Endothelial cell of umbilical vein (primary cell): ENCODE measurements at regions not wholly inside any gene's neighbourhood (a gene's known extent, or its start where the extent isn't known, plus 50 kb on each side); places are given as distances from the start of the nearest gene placed in this dataset.

ENCODE experiments used
- BruUV-seq: library from RNA; stranded (reverse); fragments of 400-500 nt; replicated peaks from 2 replicates; lab custom pipeline; 2021; lab: Mats Ljungman, UMichigan
- CTCF ChIA-PET: fragments of 300-600, 350-600 bp; sonication (Branson Sonifier 250); formaldehyde crosslinking; loops from one replicate; lab custom pipeline; 2021; ENCODE audit warnings: antibody characterized with exemption, inconsistent platforms; lab: Charles Lee
- POLR2A ChIA-PET: fragments of 300-600, 350-600 bp; sonication (Branson Sonifier 250); formaldehyde crosslinking; loops from one replicate; lab custom pipeline; 2021; ENCODE audit warnings: antibody characterized with exemption, inconsistent platforms; lab: Charles Lee
- DNase-seq: peaks from one replicate; pipeline ENCODE4 v3.0.0-alpha.2; 2011; ENCODE audit warnings: low read depth, low spot score
- FAIRE-seq: peaks from 2 replicates; lab custom pipeline; 2011; peaks lifted over from hg19 to GRCh38; lab: Jason Lieb, UNC
- H2AFZ ChIP-seq: 2 replicates; pipeline ENCODE4 v1.6.0; 2012; ENCODE audit warnings: low read depth, low read length, control low read depth, inconsistent platforms
- H3K27ac ChIP-seq: 2 replicates; pipeline ENCODE4 v1.5.1; 2011; ENCODE audit warnings: low read depth, mild to moderate bottlenecking, control low read depth, low read length, moderate library complexity; ENCODE audit not compliant: insufficient read depth
- H3K27me3 ChIP-seq, 2 experiments: 2 replicates each; pipeline versions ENCODE4 v1.6.0 to v1.6.1; 2011; ENCODE audit warnings: low read length in 2 of 2, mixed read lengths in 1 of 2; ENCODE audit not compliant: control insufficient read depth in 2 of 2, insufficient read depth in 2 of 2
- H3K36me3 ChIP-seq, 2 experiments: 2 replicates in 1 of 2; 3 replicates in 1 of 2; pipeline ENCODE4 v1.5.1; 2011; ENCODE audit warnings: low read length in 2 of 2, mild to moderate bottlenecking in 1 of 2, moderate library complexity in 1 of 2; ENCODE audit not compliant: control insufficient read depth in 2 of 2, insufficient read depth in 2 of 2; ENCODE audit errors: extremely low read depth in 1 of 2
- H3K4me1 ChIP-seq: 3 replicates; pipeline ENCODE4 v1.5.1; 2011; ENCODE audit warnings: mild to moderate bottlenecking, low read length; ENCODE audit not compliant: control insufficient read depth, insufficient read depth; ENCODE audit errors: extremely low read depth
- H3K4me2 ChIP-seq: 2 replicates; pipeline ENCODE4 v1.6.1; 2011; ENCODE audit warnings: low read length, control low read depth, mixed read lengths; ENCODE audit not compliant: insufficient read depth
- H3K4me3 ChIP-seq, 3 experiments: fragments of 200-600 bp in 1 of 3; sonication (generic), shearing (Covaris generic) in 1 of 3; replicated peaks in 1 of 3; 2 replicates each; pipeline ENCODE4 v1.5.1; 2011 to 2016; ENCODE audit warnings: control low read depth in 3 of 3, low read length in 3 of 3, mild to moderate bottlenecking in 2 of 3, inconsistent platforms in 1 of 3, low read depth in 1 of 3, moderate library complexity in 1 of 3; ENCODE audit not compliant: insufficient read depth in 1 of 3
- H3K79me2 ChIP-seq: 2 replicates; pipeline ENCODE4 v1.6.0; 2012; ENCODE audit warnings: low read length, inconsistent platforms; ENCODE audit not compliant: control insufficient read depth, insufficient read depth
- H3K9ac ChIP-seq: replicated peaks from 2 replicates; pipeline ENCODE3; 2011; ENCODE audit warnings: low read length, control low read depth; ENCODE audit not compliant: insufficient read depth; ENCODE audit errors: extremely low read depth
- H3K9me1 ChIP-seq: replicated peaks from 3 replicates; pipeline ENCODE4 v1.6.0; 2011; ENCODE audit warnings: mild to moderate bottlenecking, low read length; ENCODE audit not compliant: control insufficient read depth, insufficient read depth; ENCODE audit errors: extremely low read depth
- H3K9me3 ChIP-seq: replicated peaks from 2 replicates; pipeline ENCODE4 v1.5.1; 2012; ENCODE audit warnings: low read length, inconsistent platforms; ENCODE audit not compliant: control insufficient read depth, insufficient read depth
- H4K20me1 ChIP-seq: replicated peaks from 2 replicates; pipeline ENCODE3; 2011; ENCODE audit warnings: mild to moderate bottlenecking, low read length; ENCODE audit not compliant: control insufficient read depth, insufficient read depth; ENCODE audit errors: extremely low read depth
- EZH2 ChIP-seq: IDR thresholded peaks from 2 replicates; pipeline ENCODE4 v1.6.1; 2012; ENCODE audit warnings: borderline replicate concordance, low read depth, mild to moderate bottlenecking, moderate library complexity, low read length, inconsistent platforms; ENCODE audit not compliant: severe bottlenecking
- FOS ChIP-seq: IDR thresholded peaks from 2 replicates; pipeline ENCODE4 v1.6.1; 2011; ENCODE audit warnings: mild to moderate bottlenecking, low read length, moderate library complexity, borderline replicate concordance; ENCODE audit not compliant: insufficient read depth
- GATA2 ChIP-seq: IDR thresholded peaks from 2 replicates; pipeline ENCODE4 v1.7.0; 2011; ENCODE audit warnings: low read depth, mild to moderate bottlenecking, moderate library complexity, mixed read lengths, low read length; ENCODE audit not compliant: insufficient read length, insufficient read depth
- JUN ChIP-seq: IDR thresholded peaks from 2 replicates; pipeline ENCODE4 v1.6.1; 2011; ENCODE audit warnings: borderline replicate concordance, low read depth; ENCODE audit not compliant: insufficient read length, insufficient read depth
- MYC ChIP-seq: IDR thresholded peaks from one replicate; pipeline ENCODE4 v1.6.1; 2011; ENCODE audit warnings: mild to moderate bottlenecking, low read depth, low read length
- POLR2A ChIP-seq: IDR thresholded peaks from 2 replicates; pipeline ENCODE4 v1.6.1; 2012; ENCODE audit warnings: low read depth, mild to moderate bottlenecking, control low read depth, low read length
- POLR2AphosphoS5 ChIP-seq: IDR thresholded peaks from 2 replicates; pipeline ENCODE4 v1.6.1; 2012; ENCODE audit warnings: low read depth, mild to moderate bottlenecking, control low read depth, low read length, moderate library complexity; ENCODE audit not compliant: insufficient read depth
- dilution Hi-C: fragments of 300-500 bp; cut with MboI; formaldehyde crosslinking; loops from one replicate; pipeline ENCODE4 v1.15.0; 2019; ENCODE audit warnings: low sequenced_read_pairs; ENCODE audit not compliant: extremely low pct_ligation_motif_present
- intact Hi-C: fragments of 100-400 bp; cut with micrococcal nuclease; formaldehyde crosslinking; loops from one replicate; pipeline ENCODE4 v1.10.0; 2022
- TF ChIP-seq, protein P1 (sequence below): IDR thresholded peaks from 2 replicates; pipeline ENCODE4 v1.6.1; 2011; ENCODE audit not compliant: insufficient read depth, insufficient read length
- TF ChIP-seq, protein P2 (sequence below), 2 donors: IDR thresholded peaks; 1 replicate in 1 of 2; 2 replicates in 1 of 2; pipeline ENCODE4 v1.5.1; 2011; ENCODE audit warnings: low read length in 2 of 2, mild to moderate bottlenecking in 2 of 2, moderate library complexity in 2 of 2, control low read depth in 1 of 2, inconsistent platforms in 1 of 2, low read depth in 1 of 2; ENCODE audit not compliant: insufficient read depth in 1 of 2; ENCODE audit errors: extremely low read depth in 1 of 2

DNA sequence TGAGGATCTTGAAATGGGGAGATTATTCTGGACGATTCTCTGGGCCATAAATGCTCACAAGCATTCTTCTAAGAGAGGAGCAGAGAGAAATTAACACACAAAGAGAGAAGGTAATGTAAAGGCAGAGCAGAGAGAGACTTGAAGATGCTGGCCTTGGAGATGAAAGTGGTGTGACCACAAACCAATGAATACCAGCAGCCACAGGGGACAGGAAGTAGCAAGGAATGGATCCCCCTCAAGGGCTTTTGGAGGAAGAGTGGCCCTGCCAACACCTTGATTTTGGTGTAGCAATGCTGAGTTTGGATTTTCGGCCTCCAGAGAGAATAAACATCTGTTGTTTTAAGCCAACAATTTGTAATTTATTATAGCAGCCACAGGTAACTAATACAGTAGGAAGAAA, 1155.6 kb downstream of the TYW1 start:
- Histone ChIP-seq H2AFZ (no peak overlapping the region), H3K4me3 (no peak overlapping the region), H3K36me3 (no peaks in the 10 kb centered on the region), H3K27ac (no peak overlapping the region), H3K27me3 (no peaks in the 10 kb centered on the region), H4K20me1 (no peaks in the 10 kb centered on the region), H3K9me1 (no peaks in the 10 kb centered on the region), H3K9ac (no peak overlapping the region), H3K9me3 (peaks cover 2% of the 10 kb centered on the region), H3K4me2 (no peak overlapping the region), H3K79me2 (no peaks in the 10 kb centered on the region), H3K4me1 (no peaks in the 10 kb centered on the region)
- FAIRE-seq (no peak), DNase-seq (no peak)
- ChIA-PET POLR2A (no interaction called here), CTCF (no interaction called here)
- dilution Hi-C loops, result no loop called here
- TF ChIP-seq POLR2A (no peak), MYC (no peak), EZH2 (no peak), JUN (no peak), POLR2AphosphoS5 (no peak), GATA2 (no peak), FOS (no peak)
- TF ChIP-seq, protein P1, sequence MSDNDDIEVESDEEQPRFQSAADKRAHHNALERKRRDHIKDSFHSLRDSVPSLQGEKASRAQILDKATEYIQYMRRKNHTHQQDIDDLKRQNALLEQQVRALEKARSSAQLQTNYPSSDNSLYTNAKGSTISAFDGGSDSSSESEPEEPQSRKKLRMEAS, result no peak
- TF ChIP-seq, protein P2, sequence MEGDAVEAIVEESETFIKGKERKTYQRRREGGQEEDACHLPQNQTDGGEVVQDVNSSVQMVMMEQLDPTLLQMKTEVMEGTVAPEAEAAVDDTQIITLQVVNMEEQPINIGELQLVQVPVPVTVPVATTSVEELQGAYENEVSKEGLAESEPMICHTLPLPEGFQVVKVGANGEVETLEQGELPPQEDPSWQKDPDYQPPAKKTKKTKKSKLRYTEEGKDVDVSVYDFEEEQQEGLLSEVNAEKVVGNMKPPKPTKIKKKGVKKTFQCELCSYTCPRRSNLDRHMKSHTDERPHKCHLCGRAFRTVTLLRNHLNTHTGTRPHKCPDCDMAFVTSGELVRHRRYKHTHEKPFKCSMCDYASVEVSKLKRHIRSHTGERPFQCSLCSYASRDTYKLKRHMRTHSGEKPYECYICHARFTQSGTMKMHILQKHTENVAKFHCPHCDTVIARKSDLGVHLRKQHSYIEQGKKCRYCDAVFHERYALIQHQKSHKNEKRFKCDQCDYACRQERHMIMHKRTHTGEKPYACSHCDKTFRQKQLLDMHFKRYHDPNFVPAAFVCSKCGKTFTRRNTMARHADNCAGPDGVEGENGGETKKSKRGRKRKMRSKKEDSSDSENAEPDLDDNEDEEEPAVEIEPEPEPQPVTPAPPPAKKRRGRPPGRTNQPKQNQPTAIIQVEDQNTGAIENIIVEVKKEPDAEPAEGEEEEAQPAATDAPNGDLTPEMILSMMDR (IDR thresholded peaks at IDR 0.05; ENCODE audit: extremely low read depth in 1 of 2, insufficient read depth in 1 of 2, low read depth in 1 of 2, low read length in 2 of 2), result no peak
- BruUV-seq, result no TSS peak
- intact Hi-C loops, result no loop called here
